HFF-Myc (cell line): ENCODE measurements at regions not wholly inside any gene's neighbourhood (a gene's known extent, or its start where the extent isn't known, plus 50 kb on each side); places are given as distances from the start of the nearest gene placed in this dataset.

Source experiments
- DNase-seq: peaks from one replicate; pipeline ENCODE4 v3.0.0-alpha.2; 2011; ENCODE audit warnings: low read depth; ENCODE audit errors: extremely low read depth
- H3K4me3 ChIP-seq: replicated peaks from 2 replicates; pipeline ENCODE4 v1.5.1; 2011; ENCODE audit warnings: low read depth, mild to moderate bottlenecking, control low read depth, low read length
- TF ChIP-seq, protein P1 (sequence below): IDR thresholded peaks from 2 replicates; pipeline ENCODE4 v1.5.1; 2012; ENCODE audit warnings: mild to moderate bottlenecking, low read depth, low read length, control low read depth; ENCODE audit errors: missing control alignments

DNA sequence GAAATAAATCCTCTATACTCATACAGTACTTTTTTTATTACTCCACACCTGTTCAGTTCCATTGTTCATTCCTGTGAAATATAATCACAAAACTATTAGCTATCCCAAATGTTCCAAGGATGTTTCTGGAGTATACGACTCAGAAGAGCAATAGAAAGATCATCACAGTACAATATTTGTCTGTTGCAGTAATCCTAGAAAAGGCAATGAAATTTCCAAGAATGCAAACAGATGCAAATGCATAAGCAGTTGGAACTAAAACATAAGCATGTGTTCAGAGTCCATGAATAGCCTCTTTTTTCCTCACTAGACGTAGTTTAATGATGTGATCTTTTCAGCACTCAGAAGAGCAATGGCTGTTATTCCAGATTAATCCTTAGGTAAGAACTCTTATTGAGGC, 55.2 kb downstream of the RTL3 start:
- DNase-seq: no peak
- H3K4me3 ChIP-seq: no peak overlapping the region
- TF ChIP-seq, protein P1, sequence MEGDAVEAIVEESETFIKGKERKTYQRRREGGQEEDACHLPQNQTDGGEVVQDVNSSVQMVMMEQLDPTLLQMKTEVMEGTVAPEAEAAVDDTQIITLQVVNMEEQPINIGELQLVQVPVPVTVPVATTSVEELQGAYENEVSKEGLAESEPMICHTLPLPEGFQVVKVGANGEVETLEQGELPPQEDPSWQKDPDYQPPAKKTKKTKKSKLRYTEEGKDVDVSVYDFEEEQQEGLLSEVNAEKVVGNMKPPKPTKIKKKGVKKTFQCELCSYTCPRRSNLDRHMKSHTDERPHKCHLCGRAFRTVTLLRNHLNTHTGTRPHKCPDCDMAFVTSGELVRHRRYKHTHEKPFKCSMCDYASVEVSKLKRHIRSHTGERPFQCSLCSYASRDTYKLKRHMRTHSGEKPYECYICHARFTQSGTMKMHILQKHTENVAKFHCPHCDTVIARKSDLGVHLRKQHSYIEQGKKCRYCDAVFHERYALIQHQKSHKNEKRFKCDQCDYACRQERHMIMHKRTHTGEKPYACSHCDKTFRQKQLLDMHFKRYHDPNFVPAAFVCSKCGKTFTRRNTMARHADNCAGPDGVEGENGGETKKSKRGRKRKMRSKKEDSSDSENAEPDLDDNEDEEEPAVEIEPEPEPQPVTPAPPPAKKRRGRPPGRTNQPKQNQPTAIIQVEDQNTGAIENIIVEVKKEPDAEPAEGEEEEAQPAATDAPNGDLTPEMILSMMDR: no peak

DNA sequence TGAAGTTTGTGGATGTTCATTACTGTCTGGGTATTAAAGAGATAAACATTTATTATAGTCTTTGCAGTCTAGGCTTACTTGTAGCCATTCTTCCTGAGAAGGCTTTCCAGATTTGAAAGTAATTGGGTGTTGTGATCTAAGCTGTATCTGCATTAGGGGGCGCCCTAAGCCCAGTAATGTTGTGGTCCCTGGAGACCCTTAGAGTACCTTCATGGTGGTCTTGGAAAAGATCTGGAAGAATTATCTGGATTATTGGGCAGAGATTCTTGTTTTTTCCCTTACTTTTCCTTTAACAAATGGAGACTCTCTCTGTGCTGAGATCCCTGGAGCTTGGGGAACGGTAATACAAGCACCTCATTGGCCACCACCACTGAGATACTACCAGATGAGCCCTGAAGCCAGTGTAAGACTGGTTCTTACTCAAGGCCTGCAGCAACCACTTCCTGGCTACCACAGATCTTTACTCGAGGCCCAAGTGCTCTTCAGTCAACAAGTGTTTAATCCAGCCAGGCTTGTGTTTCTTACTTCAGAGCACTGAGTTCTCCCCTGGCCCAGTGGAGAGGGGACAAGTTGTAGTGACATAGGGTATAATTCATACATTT, 63.1 kb downstream of the RTL3 start:
- DNase-seq: no peak
- no peak overlapping the region for H3K4me3 ChIP-seq
- TF ChIP-seq, protein P1: peak; percentile 26

DNA sequence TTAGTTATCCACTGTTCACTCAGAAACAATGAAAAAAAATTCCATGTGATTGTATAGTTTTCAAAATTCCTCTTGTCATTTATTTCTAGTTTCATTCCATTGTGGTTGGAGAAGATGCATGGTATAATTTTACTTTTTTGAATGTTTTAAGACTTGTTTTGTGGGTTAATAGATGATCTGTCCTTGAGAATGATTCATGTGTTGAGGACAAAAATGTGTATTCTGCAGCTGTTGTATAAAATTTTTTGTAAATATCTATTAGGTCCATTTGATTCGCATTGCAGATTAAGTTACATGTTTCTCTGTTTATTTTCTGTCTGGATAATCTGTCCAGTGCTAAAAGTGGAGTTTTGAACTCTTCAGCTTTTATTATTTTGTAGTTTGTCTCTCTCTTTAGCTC, 65.4 kb downstream of the RTL3 start:
- TF ChIP-seq, protein P1: no peak
- no peak overlapping the region for H3K4me3 ChIP-seq
- no peak for DNase-seq

DNA sequence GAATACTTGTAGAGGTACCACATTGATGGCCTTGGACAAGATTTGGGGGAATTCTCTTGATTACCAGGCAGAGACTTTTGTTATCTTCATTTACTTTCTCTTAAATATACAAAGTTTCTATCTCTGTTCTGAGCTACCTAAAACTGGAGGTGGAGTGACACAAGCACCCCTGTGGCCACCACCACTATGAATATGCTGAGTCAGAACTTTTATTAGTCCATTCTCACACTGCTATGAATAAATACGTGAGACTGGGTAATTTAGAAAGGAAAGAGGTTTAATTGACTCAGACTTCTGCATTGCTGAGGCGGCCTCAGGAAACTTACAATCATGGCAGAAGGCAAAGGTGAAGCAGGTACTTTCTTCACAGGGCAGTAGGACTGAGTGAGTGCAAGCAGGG, 67.1 kb downstream of the RTL3 start:
- no peak for DNase-seq
- TF ChIP-seq, protein P1: no peak
- no peak overlapping the region for H3K4me3 ChIP-seq

DNA sequence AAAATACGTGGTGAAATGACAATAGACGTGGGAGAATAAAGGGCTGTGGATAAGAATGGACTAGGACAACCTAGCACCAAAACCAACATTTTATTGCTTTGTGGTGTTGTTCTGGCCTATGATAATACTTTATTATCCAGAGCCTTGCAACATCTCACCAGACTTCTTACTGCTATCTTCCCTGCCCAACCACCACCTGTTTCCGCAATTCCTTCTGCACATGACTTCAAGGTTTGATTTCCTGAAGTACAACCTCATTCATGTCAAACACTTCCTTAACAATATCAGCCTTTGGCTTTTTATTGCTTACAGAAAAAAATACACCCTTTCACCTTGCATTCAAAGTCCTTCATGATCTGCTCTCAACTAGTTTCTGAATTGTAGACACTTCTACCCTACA, 84.8 kb downstream of the RTL3 start:
- DNase-seq: no peak
- H3K4me3 ChIP-seq: no peak overlapping the region
- TF ChIP-seq, protein P1: no peak

DNA sequence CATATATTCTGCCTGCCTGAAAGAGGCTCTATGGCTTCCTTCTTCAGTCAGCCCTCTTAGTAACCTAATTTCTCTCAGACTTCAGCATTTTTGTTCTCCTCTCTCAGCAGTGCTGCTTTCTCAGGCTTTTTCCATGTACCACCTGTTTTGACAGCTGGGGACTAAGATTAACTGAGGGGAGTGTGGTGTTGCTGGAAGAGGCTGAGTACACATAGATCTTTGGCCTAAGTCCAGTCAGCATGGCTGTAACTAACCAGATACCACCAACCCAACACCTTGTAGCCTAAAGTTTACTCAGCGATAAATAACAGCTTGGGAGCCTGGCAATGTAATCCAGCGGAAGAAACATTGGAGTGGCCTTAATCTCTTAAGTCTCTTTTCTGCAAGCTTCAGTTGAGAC, 85.5 kb downstream of the RTL3 start:
- TF ChIP-seq, protein P1: no peak
- DNase-seq: no peak
- no peak overlapping the region for H3K4me3 ChIP-seq

DNA sequence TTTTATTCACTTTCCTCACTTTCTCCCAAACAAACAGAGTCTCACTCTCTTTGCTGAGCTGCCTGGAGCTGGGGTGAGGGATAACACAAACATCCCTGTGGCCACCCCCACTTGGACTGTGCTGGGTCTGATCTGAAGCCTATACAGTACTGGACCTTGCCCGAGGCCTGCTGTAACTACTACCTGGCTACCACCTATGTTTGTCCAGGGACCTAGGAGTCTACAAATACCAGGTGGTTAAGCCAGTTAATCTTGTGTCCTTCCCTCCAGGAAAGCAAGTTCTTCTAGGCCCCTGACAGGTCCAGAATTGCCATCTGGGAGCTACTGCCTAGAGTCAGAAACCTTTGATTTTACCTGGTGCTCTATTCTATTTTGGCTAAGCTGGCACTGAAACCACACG, 87.3 kb downstream of the RTL3 start:
- no peak for DNase-seq
- TF ChIP-seq, protein P1: no peak
- no peak overlapping the region for H3K4me3 ChIP-seq
